ENCODE measurements at regions not wholly inside any gene's neighbourhood (a gene's known extent, or its start where the extent isn't known, plus 50 kb on each side); places are given as distances from the start of the nearest gene placed in this dataset.
"Not testable (repeated sequence)": the region's sequence is repeated elsewhere in the genome, so short reads cannot be mapped to it uniquely, and the experiment has no call there.

GRCh38 chr12:59484575-59484974, 111.3 kb upstream of the SLC16A7 start:
- Histone ChIP-seq H3K4me1 (ENCODE audit: control extremely low read depth in 1 of 4, control insufficient read depth in 4 of 4, insufficient read depth in 4 of 4, low read length in 3 of 4) (peaks cover 0 to 9% (median 2%) of the 10 kb centered on the region in 4 experiments), H3K27ac (ENCODE audit: insufficient read depth in 1 of 2, low read depth in 1 of 2, low read length in 2 of 2, poor library complexity in 1 of 2, severe bottlenecking in 2 of 2) (no peak overlapping the region), H3K36me3 (ENCODE audit: control insufficient read depth in 4 of 4, insufficient read depth in 4 of 4, low read length in 3 of 4) (no peaks in the 10 kb centered on the region), H3K4me3 (ENCODE audit: control insufficient read depth in 1 of 7, extremely low read depth in 1 of 7, insufficient read depth in 4 of 7, low read depth in 2 of 7, low read length in 6 of 7) (no peak overlapping the region), H3K9me3 (ENCODE audit: control extremely low read depth in 1 of 5, control insufficient read depth in 4 of 5, insufficient read depth in 2 of 5, low read depth in 1 of 5, low read length in 4 of 5) (peaks cover 0 to 4% (median 3%) of the 10 kb centered on the region in 5 experiments), H3K27me3 (replicated peaks in 2 of 5; ENCODE audit: control insufficient read depth in 4 of 5, insufficient read depth in 5 of 5, low read length in 4 of 5) (no peaks in the 10 kb centered on the region)
- peak; percentile 13 to 70 (median 51) for DNase-seq
- ChIA-PET CTCF (no interaction called here), POLR2A (no interaction called here)

GRCh38 chr12:59474236-59474635, 121.6 kb upstream of the SLC16A7 start:
- H3K27me3 ChIP-seq (replicated peaks in 2 of 5; ENCODE audit: control insufficient read depth in 4 of 5, insufficient read depth in 5 of 5, low read length in 4 of 5); CTCF ChIA-PET; H3K36me3 ChIP-seq (ENCODE audit: control insufficient read depth in 4 of 4, insufficient read depth in 4 of 4, low read length in 3 of 4); POLR2A ChIA-PET; H3K4me3 ChIP-seq (ENCODE audit: control insufficient read depth in 1 of 7, extremely low read depth in 1 of 7, insufficient read depth in 4 of 7, low read depth in 2 of 7, low read length in 6 of 7); H3K9me3 ChIP-seq (ENCODE audit: control extremely low read depth in 1 of 5, control insufficient read depth in 4 of 5, insufficient read depth in 2 of 5, low read depth in 1 of 5, low read length in 4 of 5); H3K27ac ChIP-seq (ENCODE audit: insufficient read depth in 1 of 2, low read depth in 1 of 2, low read length in 2 of 2, poor library complexity in 1 of 2, severe bottlenecking in 2 of 2): not testable (repeated sequence)
- DNase-seq = peak in 2 of 3 donors; percentile 20 to 38
- H3K4me1 ChIP-seq (ENCODE audit: control extremely low read depth in 1 of 4, control insufficient read depth in 4 of 4, insufficient read depth in 4 of 4, low read length in 3 of 4) = peaks cover 0 to 19% (median 13%) of the 10 kb centered on the region in 4 experiments

GRCh38 chr12:59472273-59472672, 123.6 kb upstream of the SLC16A7 start:
- H3K27ac ChIP-seq (ENCODE audit: insufficient read depth in 1 of 2, low read depth in 1 of 2, low read length in 2 of 2, poor library complexity in 1 of 2, severe bottlenecking in 2 of 2) = no peak overlapping the region
- peaks cover 0 to 19% (median 13%) of the 10 kb centered on the region in 4 experiments for H3K4me1 ChIP-seq (ENCODE audit: control extremely low read depth in 1 of 4, control insufficient read depth in 4 of 4, insufficient read depth in 4 of 4, low read length in 3 of 4)
- no peaks in the 10 kb centered on the region for H3K27me3 ChIP-seq (replicated peaks in 2 of 5; ENCODE audit: control insufficient read depth in 4 of 5, insufficient read depth in 5 of 5, low read length in 4 of 5)
- CTCF ChIA-PET = no interaction called here
- no peak overlapping the region for H3K4me3 ChIP-seq (ENCODE audit: control insufficient read depth in 1 of 7, extremely low read depth in 1 of 7, insufficient read depth in 4 of 7, low read depth in 2 of 7, low read length in 6 of 7)
- DNase-seq = peak; percentile 80 to 94 (median 90)
- 0% methylated on average over 4 of the region's 5 CpGs for WGBS (ENCODE audit: insufficient coverage)
- POLR2A ChIA-PET = interaction anchor here (0.7 kb wide), 1 partner anchor 125 kb away, joined by 3 read pairs; no protein-coding TSS in a partner anchor
- H3K36me3 ChIP-seq (ENCODE audit: control insufficient read depth in 4 of 4, insufficient read depth in 4 of 4, low read length in 3 of 4) = no peaks in the 10 kb centered on the region
- peaks cover 0 to 8% (median 0%) of the 10 kb centered on the region in 5 experiments for H3K9me3 ChIP-seq (ENCODE audit: control extremely low read depth in 1 of 5, control insufficient read depth in 4 of 5, insufficient read depth in 2 of 5, low read depth in 1 of 5, low read length in 4 of 5)

GRCh38 chr12:59459966-59460660, 135.7 kb upstream of the SLC16A7 start:
- no peak for DNase-seq
- WGBS (ENCODE audit: insufficient coverage) = 93% methylated on average over 2 of the region's 5 CpGs
- CTCF ChIA-PET = no interaction called here

GRCh38 chr12:59453475-59453874, 142.4 kb upstream of the SLC16A7 start:
- Histone ChIP-seq H3K27ac (ENCODE audit: insufficient read depth in 1 of 2, low read depth in 1 of 2, low read length in 2 of 2, poor library complexity in 1 of 2, severe bottlenecking in 2 of 2) (no peak overlapping the region), H3K9me3 (ENCODE audit: control extremely low read depth in 1 of 5, control insufficient read depth in 4 of 5, insufficient read depth in 2 of 5, low read depth in 1 of 5, low read length in 4 of 5) (peaks cover 0 to 7% (median 4%) of the 10 kb centered on the region in 5 experiments), H3K36me3 (ENCODE audit: control insufficient read depth in 4 of 4, insufficient read depth in 4 of 4, low read length in 3 of 4) (no peaks in the 10 kb centered on the region), H3K27me3 (replicated peaks in 2 of 5; ENCODE audit: control insufficient read depth in 4 of 5, insufficient read depth in 5 of 5, low read length in 4 of 5) (no peaks in the 10 kb centered on the region), H3K4me3 (ENCODE audit: control insufficient read depth in 1 of 7, extremely low read depth in 1 of 7, insufficient read depth in 4 of 7, low read depth in 2 of 7, low read length in 6 of 7) (no peak overlapping the region), H3K4me1 (ENCODE audit: control extremely low read depth in 1 of 4, control insufficient read depth in 4 of 4, insufficient read depth in 4 of 4, low read length in 3 of 4) (peaks cover 0 to 2% (median 0%) of the 10 kb centered on the region in 4 experiments)
- POLR2A ChIA-PET = no interaction called here
- no peak for DNase-seq
- CTCF ChIA-PET = no interaction called here

More at GRCh38 chr12:59459966-59460660, 135.7 kb upstream of the SLC16A7 start:
- Histone ChIP-seq H3K27ac (ENCODE audit: insufficient read depth in 1 of 2, low read depth in 1 of 2, low read length in 2 of 2, poor library complexity in 1 of 2, severe bottlenecking in 2 of 2) (no peak overlapping the region), H3K36me3 (ENCODE audit: control insufficient read depth in 4 of 4, insufficient read depth in 4 of 4, low read length in 3 of 4) (no peaks in the 10 kb centered on the region), H3K27me3 (replicated peaks in 2 of 5; ENCODE audit: control insufficient read depth in 4 of 5, insufficient read depth in 5 of 5, low read length in 4 of 5) (no peaks in the 10 kb centered on the region), H3K9me3 (ENCODE audit: control extremely low read depth in 1 of 5, control insufficient read depth in 4 of 5, insufficient read depth in 2 of 5, low read depth in 1 of 5, low read length in 4 of 5) (no peaks in the 10 kb centered on the region), H3K4me1 (ENCODE audit: control extremely low read depth in 1 of 4, control insufficient read depth in 4 of 4, insufficient read depth in 4 of 4, low read length in 3 of 4) (no peaks in the 10 kb centered on the region), H3K4me3 (ENCODE audit: control insufficient read depth in 1 of 7, extremely low read depth in 1 of 7, insufficient read depth in 4 of 7, low read depth in 2 of 7, low read length in 6 of 7) (no peak overlapping the region)
- POLR2A ChIA-PET = no interaction called here

GRCh38 chr12:59452746-59453145, 143.1 kb upstream of the SLC16A7 start:
- 88% methylated on average over 1 of the region's 2 CpGs for WGBS (ENCODE audit: insufficient coverage)
- Histone ChIP-seq H3K27ac (ENCODE audit: insufficient read depth in 1 of 2, low read depth in 1 of 2, low read length in 2 of 2, poor library complexity in 1 of 2, severe bottlenecking in 2 of 2) (no peak overlapping the region), H3K36me3 (ENCODE audit: control insufficient read depth in 4 of 4, insufficient read depth in 4 of 4, low read length in 3 of 4) (no peaks in the 10 kb centered on the region), H3K4me3 (ENCODE audit: control insufficient read depth in 1 of 7, extremely low read depth in 1 of 7, insufficient read depth in 4 of 7, low read depth in 2 of 7, low read length in 6 of 7) (no peak overlapping the region), H3K9me3 (ENCODE audit: control extremely low read depth in 1 of 5, control insufficient read depth in 4 of 5, insufficient read depth in 2 of 5, low read depth in 1 of 5, low read length in 4 of 5) (peaks cover 0 to 7% (median 4%) of the 10 kb centered on the region in 5 experiments), H3K27me3 (replicated peaks in 2 of 5; ENCODE audit: control insufficient read depth in 4 of 5, insufficient read depth in 5 of 5, low read length in 4 of 5) (no peaks in the 10 kb centered on the region), H3K4me1 (ENCODE audit: control extremely low read depth in 1 of 4, control insufficient read depth in 4 of 4, insufficient read depth in 4 of 4, low read length in 3 of 4) (peaks cover 0 to 2% (median 0%) of the 10 kb centered on the region in 4 experiments)
- no peak for DNase-seq
- CTCF ChIA-PET = no interaction called here
- POLR2A ChIA-PET = no interaction called here

GRCh38 chr12:59452259-59452658, 143.6 kb upstream of the SLC16A7 start:
- Histone ChIP-seq H3K4me3 (ENCODE audit: control insufficient read depth in 1 of 7, extremely low read depth in 1 of 7, insufficient read depth in 4 of 7, low read depth in 2 of 7, low read length in 6 of 7) (no peak overlapping the region), H3K36me3 (ENCODE audit: control insufficient read depth in 4 of 4, insufficient read depth in 4 of 4, low read length in 3 of 4) (no peaks in the 10 kb centered on the region), H3K27ac (ENCODE audit: insufficient read depth in 1 of 2, low read depth in 1 of 2, low read length in 2 of 2, poor library complexity in 1 of 2, severe bottlenecking in 2 of 2) (no peak overlapping the region), H3K4me1 (ENCODE audit: control extremely low read depth in 1 of 4, control insufficient read depth in 4 of 4, insufficient read depth in 4 of 4, low read length in 3 of 4) (peaks cover 0 to 2% (median 0%) of the 10 kb centered on the region in 4 experiments), H3K9me3 (ENCODE audit: control extremely low read depth in 1 of 5, control insufficient read depth in 4 of 5, insufficient read depth in 2 of 5, low read depth in 1 of 5, low read length in 4 of 5) (peaks cover 0 to 7% (median 4%) of the 10 kb centered on the region in 5 experiments), H3K27me3 (replicated peaks in 2 of 5; ENCODE audit: control insufficient read depth in 4 of 5, insufficient read depth in 5 of 5, low read length in 4 of 5) (no peaks in the 10 kb centered on the region)
- WGBS (ENCODE audit: insufficient coverage) = 100% methylated on average over 1 of the region's 1 CpG
- CTCF ChIA-PET = no interaction called here
- POLR2A ChIA-PET = no interaction called here
- DNase-seq = no peak
